Renal cortex interstitium (tissue), 11 donors: ENCODE measurements at regions not wholly inside any gene's neighbourhood (a gene's known extent, or its start where the extent isn't known, plus 50 kb on each side); places are given as distances from the start of the nearest gene placed in this dataset.

Experiments
- DNase-seq, 11 donors: peaks; one replicate each; pipeline ENCODE4 v3.0.0-alpha.2; 2013; ENCODE audit warnings: low read depth in 9 of 11, low spot score in 4 of 11; ENCODE audit errors: extremely low read depth in 1 of 11

DNA sequence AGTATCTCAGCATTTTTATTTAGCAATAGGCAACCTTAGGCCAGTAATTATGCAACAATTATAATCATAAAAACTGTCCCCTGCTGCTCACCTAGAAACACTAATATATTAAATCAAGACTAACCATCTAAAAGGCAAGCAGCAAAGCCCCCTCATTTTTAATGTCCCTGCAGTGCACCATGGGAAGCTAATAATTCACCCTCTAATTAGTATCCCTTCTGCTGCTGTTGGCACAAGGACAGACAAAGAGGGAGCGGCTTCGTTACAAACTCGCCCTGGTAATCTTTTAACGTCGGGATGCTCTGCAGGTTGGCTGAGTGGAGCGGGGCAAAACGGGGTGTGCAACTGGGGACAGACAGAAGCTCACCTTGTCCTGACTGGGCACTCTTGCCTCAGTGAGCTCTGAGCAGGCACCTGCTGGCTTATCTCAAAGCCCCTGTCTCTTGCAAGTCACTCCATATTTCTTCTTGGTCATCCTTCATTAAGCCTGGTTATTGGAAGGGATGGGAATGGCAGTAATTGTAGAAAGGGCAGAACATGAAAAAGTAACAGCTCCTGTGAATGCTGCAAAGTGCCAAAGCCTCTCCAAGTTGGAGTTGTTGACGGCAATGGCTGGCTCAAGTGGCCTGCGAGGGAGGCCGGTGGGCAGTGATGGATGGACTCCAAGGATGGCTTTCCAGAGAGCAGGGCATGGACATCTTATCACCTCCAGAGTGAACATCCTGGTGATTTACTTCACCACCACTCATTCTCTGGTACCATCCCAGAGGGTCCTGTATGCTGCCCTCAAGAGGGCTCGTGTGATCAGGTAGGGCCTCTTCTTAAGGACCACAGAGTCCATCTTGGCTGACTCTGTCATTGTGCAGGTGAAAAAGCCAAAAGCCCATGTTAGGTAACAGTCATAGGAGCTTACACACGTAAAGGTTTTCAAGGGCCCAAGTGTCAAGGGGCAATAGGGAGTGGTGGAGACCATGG lies 219.6 kb upstream of the N4BP1 start:
- peak in 1 of 11 donors; percentile 10 for DNase-seq

DNA sequence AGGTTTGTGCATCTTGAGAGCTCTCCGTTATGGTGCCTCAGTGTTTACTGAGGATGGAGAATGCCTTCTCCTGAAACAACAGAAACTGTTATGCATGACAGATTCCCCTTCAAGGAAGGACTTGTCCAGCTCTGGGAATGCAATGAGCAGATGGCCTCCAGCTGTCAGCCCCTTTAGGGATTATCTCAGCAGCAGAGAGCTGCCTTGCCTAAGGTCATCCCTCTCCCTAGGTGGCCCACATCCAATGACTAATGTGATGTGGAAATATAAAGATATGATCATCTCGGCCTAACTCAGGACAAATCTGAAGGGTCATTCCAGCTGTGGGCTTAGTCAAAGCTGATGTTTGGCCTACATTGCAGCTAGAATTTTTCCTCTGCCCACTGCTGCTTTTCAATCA lies 214.3 kb upstream of the N4BP1 start:
- DNase-seq, result no peak

DNA sequence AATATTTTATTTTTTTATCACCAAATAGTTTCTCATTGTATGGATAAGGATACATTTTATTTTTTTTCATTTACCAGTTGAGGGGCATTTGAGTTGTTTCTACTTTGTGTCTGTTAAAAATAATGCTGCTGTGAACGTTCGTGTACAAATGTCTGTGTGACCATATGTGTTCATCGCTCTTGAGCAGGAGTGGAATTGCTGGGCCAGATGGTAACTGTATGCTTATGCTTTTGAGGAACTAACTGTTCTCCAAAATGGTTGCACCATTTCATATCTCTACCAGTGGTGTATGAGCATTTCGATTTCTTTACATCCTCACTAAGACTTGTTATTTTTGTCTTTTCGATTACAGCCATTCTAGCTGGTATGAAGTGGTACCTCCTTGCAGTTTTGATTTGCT lies 212.5 kb upstream of the N4BP1 start:
- no peak for DNase-seq

DNA sequence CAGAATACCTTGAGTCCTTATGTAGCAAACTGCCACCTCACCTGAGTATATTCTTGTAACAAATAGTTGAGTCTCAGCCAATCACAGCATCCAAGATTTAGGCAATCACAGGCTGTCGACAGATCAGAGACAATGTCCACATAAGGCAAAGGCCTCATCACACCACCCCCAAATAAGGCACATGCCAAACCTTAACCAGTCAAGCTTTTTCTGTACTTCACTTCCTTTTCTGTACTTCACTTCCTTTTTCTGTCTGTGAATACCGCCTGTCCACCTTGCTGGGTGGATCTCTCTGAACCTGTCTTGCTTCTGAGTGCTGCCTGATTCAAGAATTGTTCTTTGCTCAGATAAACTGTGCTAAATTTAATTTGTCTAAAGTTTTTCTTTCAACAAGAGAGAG lies 210.4 kb upstream of the N4BP1 start:
- DNase-seq, result no peak

DNA sequence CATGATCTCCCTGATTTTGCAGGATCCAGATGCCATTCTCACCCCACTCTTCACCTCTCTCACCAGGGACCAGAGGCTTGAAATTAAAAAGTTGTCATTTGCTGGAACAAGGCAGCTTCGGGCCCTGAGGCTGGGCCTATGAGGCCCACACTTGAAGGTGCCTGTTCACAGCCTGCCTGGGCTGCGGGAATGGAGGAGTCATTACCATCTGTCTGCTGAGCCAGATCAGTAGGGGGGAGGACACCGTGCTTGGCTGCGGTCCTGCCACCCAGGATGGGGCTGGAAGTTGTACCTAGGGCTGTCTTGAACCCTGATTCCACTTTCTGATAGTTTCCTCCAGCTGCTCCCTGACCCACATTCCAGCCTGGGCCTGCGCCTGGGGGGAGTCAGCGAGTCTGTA lies 208.3 kb upstream of the N4BP1 start:
- no peak for DNase-seq

DNA sequence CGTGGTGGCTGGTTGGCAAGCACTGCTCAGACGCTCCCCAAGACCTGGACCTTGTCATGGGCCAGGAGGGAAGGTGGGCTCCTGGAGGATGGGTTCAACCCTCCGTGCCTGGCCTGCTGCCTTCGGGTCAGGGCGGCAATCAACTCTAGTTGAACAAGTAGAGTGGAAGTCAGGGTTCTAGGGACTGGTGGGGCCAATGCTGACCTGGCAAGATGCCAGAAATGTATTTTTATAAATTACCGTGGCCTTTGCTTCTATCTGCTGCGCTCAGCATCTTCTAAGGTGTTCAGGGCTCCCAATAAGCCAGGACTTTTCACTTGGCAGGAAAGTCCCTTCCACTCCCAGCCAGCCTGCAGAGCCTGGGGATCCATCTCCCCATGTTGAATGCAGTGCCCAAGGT lies 207.1 kb upstream of the N4BP1 start:
- DNase-seq, result no peak

DNA sequence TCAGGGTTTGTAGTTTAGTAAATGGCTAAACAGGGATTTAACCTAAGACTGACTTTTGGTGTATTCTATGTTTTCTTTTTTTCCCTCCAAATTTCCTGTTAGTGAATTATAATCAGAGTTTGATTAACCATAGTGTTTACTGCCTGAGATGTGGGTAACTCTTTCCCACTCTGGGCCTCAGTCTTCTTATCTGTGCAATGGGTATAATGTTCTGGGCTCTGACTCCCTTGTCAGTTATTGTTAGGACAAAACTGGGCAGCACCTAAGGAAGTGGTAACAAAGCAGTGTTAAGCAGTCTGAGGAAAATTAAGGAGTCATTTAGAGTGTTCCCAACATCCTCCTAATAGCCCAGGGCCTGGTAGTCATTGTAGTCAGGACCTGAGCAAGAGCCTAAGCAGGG lies 206.4 kb upstream of the N4BP1 start:
- no peak for DNase-seq

DNA sequence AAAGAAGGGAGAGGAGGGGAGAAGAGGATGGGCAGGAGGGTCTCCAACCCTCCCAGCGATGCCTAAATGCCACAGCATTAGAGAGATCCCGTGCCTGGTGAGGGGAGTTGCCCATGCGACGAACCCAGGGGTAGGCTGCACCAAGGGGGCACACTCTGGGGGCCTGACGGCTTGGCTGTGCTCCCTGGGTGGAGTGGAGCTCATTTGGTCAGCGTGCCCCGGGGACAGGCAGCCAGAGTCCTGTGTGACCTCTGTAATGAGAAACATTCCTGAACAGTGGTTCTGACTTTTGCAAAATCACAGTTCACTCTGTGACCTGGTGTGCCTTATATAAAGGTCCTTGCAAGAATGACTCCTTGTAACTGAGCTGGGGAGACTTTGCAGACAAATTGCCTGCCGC lies 205.0 kb upstream of the N4BP1 start:
- no peak for DNase-seq

DNA sequence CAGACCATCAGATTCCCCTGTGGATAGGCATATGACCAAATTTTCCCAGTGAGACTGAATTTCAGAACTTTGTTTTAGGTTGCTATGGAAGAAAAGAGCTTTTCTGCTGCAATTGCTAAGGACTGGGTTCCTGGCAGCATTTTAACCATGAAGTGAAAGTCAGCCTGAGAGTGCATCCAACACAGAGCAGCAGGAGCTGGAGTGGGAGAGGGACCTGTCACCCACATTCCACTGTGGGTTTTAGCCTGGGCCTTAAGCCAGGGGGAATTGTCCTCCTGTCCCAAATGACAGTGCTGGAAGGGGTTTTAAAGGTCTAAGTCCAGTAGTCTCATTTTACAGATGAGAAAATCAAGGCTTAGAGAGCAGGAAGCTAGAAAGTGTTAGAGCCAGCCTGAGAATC lies 203.5 kb upstream of the N4BP1 start:
- DNase-seq, result no peak

DNA sequence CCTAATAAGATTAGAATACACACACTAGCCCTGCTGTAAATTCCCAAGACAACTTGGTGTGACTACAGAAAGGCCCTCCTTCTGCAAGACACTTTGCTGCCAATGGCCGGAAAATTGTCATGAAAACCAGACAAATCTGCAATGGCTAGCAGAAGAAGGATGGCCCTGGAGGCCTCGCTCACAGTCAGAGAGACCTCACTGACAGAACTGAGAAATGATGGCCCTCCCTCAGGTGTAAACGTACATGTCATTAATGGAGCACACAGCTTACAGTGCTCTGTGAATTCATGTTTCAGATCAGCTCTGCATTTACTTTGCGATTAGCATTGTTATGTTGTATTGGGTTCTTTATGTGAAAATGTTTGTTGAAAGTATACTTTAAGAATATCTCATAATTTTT lies 202.9 kb upstream of the N4BP1 start:
- DNase-seq, result no peak

DNA sequence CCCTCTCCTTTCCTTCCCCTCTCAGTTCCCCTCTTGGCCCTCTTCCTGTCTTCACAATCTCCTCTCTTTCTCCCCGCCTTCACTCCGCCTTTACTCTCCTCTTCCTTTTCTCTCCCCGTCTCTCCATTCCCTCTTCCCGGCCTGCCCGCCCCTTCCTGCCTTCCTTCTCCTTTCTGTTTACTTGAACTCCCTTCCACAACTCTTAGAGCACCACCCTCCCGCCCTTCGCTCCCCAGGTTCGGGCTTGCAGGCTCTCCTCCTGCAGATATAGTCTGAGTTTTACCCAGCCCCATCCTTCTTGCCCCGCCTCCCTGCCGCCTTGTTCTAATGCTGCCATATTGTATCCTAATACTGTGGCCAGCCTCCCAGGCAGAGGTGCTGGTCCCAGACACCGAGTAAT lies 201.5 kb upstream of the N4BP1 start:
- DNase-seq, result no peak

DNA sequence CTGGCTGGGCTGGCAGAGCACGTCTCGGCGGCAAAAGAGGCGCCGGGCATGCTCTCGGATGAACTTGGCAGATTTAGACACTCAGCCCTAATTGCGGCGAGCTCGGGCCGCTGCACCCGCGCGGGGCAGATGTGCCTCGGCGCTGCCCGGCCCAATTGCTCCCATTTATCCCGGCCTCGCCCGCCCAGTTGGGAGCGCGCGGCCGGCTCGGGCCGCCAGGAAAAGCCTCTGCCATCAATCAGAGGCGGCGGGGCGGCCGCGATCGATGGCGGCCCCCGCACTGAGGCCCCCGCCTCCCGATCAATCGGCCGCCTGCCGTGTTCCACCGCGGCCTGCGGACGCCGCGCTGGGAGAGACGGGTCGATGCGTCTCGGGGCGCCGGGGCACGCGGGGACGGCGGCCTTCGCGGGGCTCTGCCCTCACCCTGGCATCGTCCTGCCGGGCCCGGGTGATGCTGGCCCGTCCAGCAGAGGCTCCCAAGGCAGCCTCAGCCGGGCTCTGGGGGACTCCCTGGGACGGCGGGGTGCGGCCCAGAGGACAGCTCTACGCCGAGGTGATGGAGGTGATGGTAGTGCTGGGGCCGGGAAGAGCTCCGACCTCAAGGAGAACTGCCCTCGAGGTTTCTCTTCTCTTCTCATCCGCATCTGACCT lies 200.9 kb upstream of the N4BP1 start:
- no peak for DNase-seq

DNA sequence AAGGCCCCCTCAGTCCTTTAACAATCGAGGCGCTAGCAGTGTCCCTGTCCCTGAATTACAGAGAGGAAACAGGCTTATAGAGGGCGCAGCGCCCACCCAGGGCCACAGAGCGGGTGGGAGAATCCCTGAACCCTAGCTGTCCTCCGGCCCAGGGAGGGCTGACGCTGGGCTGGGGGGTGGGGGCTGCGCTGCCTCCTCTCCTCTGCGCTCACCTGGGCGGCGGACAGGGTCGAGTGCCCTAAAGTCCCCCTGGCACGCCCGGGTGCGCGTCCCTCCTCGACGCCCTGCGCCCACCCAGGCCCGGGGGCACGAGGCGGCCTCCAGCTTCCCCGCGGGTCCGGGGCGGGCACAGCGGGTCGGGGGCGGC lies 200.4 kb upstream of the N4BP1 start:
- DNase-seq, result no peak

DNA sequence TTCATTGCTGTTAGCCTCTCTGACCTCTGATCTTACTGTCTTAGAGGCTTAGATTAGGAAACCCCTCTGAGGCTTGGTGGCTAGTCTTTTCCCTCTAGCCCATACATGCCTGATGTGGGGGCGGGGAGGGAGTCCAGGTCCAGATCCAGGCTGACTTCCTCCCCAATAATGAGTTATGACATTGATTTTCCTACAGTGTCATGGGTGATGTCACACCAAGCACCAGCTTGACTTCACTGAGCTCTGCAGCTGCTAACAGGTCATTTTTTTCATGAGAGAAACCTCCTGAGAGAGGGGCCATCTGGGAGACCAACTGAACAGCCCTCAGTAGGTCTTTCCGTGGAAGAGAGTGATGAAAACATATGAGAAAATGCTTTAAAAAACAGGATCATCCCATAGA lies 180.2 kb upstream of the N4BP1 start:
- no peak for DNase-seq

DNA sequence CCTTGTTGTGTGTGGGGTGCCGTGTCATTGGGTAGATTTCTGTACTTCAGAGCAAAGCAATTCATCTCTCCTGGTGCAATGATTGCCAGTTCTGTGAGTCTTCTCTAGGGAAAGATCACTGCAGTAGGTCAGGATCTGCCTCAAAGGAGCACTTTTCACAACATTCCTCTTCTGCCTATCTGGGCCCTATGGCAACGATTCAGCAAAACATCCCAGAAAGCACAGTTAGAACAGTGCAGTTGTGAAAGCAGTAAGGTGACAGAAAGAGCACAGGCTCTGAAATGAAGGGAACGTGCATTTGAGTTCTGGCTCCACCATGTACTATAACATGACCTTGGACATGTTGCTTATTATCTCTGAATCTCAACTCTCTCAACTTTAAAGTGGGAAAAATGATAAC lies 178.5 kb upstream of the N4BP1 start:
- DNase-seq, result no peak

DNA sequence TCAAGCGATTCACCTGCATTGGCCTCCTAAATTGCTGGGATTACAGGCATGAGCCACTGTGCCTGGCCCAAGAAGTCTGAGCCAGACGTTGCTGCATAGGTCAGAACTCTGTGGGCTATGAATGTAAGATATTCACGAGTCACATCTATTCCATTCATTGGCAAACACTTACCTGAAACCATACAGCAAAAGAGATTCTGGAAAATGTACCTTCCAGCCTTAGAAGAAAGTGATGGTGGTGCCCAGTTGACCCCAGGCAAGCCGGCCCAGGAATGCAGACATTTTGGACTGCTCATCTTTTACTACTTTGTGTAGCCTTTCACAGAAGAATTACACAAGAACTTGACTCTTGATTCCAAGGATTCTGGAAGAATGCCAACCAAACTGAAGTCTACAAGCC lies 135.6 kb upstream of the N4BP1 start:
- DNase-seq, result no peak

DNA sequence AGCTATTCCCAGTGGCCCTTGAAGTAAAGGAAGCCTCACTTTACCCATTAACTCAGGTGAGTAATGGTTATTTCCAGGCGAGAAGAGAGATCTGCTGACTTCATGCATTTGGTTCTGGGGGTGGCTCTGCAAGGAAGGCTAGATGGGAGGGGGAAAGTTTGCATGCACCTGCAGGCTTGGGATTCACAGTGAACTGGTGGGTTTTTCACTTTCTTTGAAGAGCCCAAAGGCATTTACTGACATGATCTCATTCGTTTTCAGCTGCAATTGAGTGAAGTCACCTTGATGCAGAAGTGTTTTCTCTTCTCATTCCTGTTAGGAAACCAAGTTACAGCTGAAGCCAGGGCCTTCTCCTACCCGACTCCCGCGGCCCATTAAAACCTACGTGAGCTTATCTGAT lies 131.0 kb upstream of the N4BP1 start:
- no peak for DNase-seq

DNA sequence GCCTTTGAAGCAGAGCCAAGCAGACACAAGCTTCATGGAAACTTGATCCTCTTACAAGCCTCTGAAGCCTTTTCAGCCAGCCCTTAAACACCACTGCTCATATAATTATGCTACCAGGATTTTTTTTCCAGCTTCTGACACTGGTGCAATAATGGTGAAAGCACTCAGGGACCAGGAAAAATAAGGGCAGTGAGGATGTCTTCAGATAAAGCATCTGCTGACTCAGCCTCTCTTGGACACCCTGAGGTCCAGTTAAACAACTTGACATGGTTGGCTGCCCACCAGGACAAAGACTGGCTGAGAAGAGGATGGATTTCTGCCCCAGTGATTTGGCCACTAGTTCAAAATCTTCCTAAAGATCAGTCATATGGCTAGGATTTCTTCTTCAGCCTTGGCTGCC lies 124.2 kb upstream of the N4BP1 start:
- no peak for DNase-seq

DNA sequence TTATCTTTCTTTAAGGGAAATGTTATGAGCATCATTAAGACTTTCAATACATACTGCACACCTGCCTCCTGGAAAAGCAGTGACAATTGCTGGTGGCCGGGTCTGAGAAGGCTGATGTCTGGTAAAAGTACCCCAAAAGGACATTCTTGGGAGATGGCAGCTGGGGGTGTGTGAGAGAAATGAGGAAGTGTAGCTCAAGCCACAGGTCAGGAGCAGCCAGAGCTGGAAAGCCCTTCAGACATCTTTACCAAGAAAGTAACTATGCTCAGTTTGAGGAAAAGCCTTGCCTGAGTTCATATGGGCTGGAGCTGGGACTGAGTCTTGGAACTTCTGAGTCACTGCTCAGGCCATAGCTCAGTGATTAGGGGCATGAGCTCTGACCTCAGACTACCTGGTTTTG lies 94.7 kb upstream of the N4BP1 start:
- DNase-seq, result no peak

DNA sequence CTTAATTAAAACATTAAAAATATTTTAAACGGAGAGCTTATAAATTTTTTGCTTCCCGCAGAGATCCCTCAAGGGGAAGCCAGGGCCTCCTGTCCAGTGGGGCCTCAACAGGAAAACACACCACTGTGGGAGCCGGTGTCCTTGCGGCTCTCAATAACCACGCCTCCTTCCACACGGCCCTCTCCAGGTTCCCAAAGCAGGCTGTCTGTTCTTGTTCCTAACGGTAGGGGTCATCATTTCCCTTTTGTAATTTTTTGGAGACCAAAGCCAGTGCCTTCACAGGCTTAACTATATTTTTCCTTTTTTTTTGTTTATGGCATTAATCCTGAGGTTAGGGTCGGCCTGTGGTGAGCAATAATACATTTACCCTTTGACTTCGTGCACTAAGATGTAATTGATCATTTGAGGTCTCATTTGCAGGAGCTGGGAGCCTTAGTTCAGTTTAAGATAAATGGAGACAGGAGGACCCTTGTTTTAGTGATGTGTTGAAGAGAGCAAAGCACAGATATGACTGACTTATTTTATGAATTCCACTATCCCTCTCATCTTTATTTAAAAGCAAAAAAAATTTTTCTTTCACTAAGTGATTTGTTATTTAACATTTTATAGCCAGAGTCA lies 77.5 kb upstream of the N4BP1 start:
- peak; percentile 26 to 63 (median 48) for DNase-seq
